ENCODE measurements at regions not wholly inside any gene's neighbourhood (a gene's known extent, or its start where the extent isn't known, plus 50 kb on each side); places are given as distances from the start of the nearest gene placed in this dataset.

DNA sequence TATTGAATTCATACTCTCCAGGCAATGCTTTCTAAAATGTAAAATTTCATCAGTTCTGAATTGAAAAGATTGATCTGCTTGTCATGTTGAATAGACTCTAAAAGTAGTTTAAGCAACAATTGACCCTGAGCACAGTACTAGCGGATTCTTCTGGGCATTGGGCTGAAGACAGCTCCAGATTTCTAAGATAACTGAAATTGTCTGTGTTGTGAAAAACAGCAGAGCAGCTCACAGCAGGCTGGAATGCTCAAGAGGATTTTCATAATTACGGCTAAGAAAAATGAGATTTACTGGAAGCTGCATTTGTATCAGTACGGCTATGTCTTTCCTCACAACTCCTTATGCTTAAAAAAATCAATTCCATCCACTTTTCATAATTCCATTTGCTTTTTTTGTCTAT, 373.7 kb downstream of the HACE1 start:
- TF ChIP-seq, protein P1, sequence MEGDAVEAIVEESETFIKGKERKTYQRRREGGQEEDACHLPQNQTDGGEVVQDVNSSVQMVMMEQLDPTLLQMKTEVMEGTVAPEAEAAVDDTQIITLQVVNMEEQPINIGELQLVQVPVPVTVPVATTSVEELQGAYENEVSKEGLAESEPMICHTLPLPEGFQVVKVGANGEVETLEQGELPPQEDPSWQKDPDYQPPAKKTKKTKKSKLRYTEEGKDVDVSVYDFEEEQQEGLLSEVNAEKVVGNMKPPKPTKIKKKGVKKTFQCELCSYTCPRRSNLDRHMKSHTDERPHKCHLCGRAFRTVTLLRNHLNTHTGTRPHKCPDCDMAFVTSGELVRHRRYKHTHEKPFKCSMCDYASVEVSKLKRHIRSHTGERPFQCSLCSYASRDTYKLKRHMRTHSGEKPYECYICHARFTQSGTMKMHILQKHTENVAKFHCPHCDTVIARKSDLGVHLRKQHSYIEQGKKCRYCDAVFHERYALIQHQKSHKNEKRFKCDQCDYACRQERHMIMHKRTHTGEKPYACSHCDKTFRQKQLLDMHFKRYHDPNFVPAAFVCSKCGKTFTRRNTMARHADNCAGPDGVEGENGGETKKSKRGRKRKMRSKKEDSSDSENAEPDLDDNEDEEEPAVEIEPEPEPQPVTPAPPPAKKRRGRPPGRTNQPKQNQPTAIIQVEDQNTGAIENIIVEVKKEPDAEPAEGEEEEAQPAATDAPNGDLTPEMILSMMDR (IDR thresholded peaks at IDR 0.05; ENCODE audit: insufficient read depth, low read length, poor library complexity, severe bottlenecking), result no peak
- no peak for TF ChIP-seq EZH2phosphoT487 (conservative IDR thresholded peaks at IDR 0.05; ENCODE audit: low read length)
